Activated CD8-positive, alpha-beta memory T cell treated with anti-CD3 and anti-CD28 coated beads for 24 hours (primary cell): ENCODE measurements at regions not wholly inside any gene's neighbourhood (a gene's known extent, or its start where the extent isn't known, plus 50 kb on each side); places are given as distances from the start of the nearest gene placed in this dataset.
A peak's percentile ranks its signal among the peaks of the same experiment; 100 is the strongest.

Experiments
- DNase-seq: peaks from one replicate; pipeline ENCODE4 v3.0.0-alpha.2; 2020

DNA sequence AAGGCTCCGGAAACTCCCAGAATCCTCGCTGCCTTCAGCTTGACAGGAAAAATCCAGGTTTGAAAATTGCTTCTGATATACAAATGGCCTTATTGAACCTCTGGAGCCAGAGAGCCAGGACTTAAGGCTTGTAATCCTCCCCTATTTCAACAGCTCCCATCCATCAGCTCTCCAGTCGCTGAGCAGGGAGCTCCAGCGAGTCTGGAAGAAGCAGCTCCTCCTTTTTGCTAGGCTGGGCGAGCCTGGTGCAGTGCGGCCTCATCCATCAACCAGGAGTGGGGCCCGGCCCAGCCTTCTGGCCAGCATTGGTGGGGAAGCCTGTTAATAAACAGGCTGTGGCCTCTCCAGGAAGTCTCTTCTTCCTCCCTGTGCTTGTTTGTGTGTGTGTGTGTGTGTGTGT, 424.4 kb downstream of the TCERG1L start:
- no peak for DNase-seq

GRCh38 chr10:130888493-130888892, 423.0 kb downstream of the TCERG1L start:
- DNase-seq = no peak

GRCh38 chr10:130889240-130889639, 422.3 kb downstream of the TCERG1L start:
- no peak for DNase-seq

DNA sequence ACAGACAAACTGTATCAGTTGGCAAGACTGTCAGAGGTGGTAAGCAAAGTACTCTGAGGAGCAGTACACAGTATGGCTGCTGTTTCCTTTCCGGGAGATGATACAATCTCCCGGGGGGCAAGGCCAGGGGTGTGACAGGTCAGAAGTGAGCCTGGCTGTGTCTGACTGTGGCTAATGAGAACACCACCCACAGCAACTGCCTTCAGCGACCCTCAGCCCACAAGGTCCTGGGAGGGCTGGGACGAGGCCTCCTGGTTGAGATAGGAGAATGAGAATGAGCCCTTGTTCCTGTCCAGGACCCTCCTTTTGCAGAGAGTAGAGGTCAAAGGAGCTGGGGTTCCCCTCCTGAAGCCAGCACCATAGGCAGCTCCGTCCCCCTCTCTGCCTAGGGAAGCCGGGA, 421.7 kb downstream of the TCERG1L start:
- DNase-seq = no peak

GRCh38 chr10:130891066-130891465, 420.5 kb downstream of the TCERG1L start:
- no peak for DNase-seq

GRCh38 chr10:130894471-130894870, 417.1 kb downstream of the TCERG1L start:
- DNase-seq = no peak

DNA sequence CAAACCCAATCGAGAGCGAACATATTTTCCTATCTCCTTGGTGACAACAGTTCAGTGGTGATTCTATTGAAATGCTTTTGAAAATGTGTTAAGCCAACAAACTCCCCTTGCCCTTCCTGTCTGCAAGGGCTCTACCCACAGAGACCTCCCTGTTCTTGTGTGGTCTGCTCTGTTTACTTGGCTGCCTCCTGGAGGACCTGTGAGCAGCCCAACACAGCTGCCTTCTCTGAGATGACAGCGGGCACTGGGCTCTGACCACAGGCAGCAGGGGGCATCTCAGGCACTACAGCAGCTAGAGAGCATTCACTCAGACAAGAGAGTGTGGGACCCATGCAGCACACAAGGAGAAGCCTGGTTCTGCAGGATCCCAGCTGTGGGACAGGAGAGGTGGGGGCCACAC, 416.4 kb downstream of the TCERG1L start:
- no peak for DNase-seq

GRCh38 chr10:130897815-130898214, 413.7 kb downstream of the TCERG1L start:
- no peak for DNase-seq

DNA sequence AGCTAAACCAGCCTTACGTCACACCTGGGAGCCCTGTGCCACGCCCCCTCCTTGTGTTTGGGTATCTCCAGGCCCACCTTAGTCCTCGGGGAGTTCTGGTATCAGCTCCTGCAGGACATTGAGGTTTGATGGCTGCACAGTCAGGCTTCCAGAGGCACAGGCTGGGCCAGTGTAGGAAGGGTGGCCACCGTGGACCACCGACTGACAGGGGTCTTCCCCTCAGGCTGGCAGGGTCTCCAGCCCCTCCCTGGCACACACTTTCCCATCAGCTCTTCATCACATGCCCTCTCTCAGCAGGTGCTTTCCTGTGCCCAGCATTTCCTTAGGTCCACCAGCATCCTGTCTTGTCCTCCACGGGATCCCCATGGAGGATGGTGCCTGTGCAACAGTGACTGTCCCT, 413.1 kb downstream of the TCERG1L start:
- no peak for DNase-seq

DNA sequence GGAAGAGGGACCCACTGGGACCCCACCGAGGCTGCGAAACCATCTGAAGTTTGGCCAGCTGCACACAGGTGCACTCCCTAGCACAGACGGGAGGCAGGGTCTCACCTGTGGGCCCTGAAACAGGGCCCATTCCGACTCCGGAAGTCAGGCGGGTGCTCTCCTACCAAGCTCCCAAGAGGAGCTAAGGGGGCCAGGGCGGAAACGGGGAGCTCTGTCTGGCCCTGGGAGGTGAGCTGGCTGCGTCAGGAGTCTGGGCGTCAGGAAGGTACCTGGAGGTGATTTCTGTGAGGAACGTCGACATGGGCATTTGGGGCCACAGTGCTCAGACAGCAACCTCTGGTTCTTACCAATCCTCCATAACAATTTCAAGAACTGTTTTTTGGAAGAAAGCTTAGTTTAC, 411.7 kb downstream of the TCERG1L start:
- no peak for DNase-seq

DNA sequence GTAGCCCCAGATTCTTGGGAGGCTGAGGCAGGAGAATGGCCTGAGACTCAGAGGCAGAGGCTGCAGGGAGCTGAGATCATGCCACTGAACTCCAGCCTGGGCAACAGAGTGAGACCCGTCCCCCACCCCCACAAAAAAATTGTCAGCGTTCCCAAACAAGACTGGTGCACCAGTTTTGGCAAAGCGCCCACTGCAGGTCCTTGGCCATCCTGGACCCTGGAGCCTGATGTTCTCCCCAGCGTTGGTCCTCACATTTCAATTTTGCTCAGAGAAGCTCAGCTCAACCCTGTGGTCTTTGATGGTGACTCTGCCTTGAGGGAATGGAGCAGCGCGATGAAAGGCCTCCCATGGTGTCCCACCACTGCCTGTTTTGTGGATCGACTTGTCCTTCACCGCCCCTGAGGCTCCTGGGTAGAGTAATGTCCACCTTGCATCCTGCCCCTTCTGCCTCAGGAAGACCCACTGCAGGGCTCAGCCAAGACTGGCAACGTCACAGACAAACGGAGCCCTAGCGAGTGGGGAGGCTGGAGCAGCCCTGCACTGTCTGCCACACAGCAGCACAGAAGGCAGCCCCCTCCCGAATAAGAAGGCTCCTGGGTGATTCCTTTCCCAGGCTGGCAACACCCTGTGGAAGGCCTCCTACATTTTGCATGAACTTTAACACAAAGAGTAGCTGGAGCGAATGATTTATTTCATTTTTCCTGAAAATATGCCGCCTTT, 410.9 kb downstream of the TCERG1L start:
- no peak for DNase-seq

GRCh38 chr10:130901311-130902165, 410.0 kb downstream of the TCERG1L start:
- no peak for DNase-seq

GRCh38 chr10:130902471-130902870, 409.1 kb downstream of the TCERG1L start:
- DNase-seq = no peak

- no peak for DNase-seq
Measured at GRCh38 chr10:130902929-130903328, 408.6 kb downstream of the TCERG1L start.

- no peak for DNase-seq
Measured at GRCh38 chr10:130904676-130905075, 406.8 kb downstream of the TCERG1L start.

DNA sequence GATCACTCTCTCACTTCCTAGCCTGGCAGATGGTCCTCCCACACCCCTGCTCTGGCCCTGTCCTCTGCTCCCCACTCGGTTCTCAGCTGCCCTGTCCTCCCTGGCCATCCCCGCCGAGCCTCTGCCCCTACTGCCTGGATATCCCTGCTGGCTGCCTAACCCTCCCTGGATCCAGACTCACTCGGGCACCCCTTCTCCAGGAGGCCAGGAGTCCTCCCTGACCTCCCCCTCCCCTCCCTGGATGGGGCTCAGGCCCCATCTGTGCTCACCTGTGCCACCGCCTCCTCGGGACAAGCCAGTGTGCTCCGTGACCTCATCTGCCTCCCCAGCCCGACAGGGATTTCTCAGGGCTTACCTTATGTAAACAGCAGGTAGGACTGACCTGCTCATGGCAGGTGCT, 406.1 kb downstream of the TCERG1L start:
- DNase-seq = no peak

- DNase-seq = no peak
Measured at GRCh38 chr10:130905921-130906320, 405.6 kb downstream of the TCERG1L start.

GRCh38 chr10:130910848-130911247, 400.7 kb downstream of the TCERG1L start:
- no peak for DNase-seq

GRCh38 chr10:130913844-130914243, 397.7 kb downstream of the TCERG1L start:
- DNase-seq = no peak

GRCh38 chr10:130914367-130914766, 397.2 kb downstream of the TCERG1L start:
- DNase-seq = no peak

GRCh38 chr10:130915065-130915464, 396.5 kb downstream of the TCERG1L start:
- no peak for DNase-seq

- peak; percentile 35 for DNase-seq
Measured at GRCh38 chr10:130921461-130921860, 390.1 kb downstream of the TCERG1L start.

DNA sequence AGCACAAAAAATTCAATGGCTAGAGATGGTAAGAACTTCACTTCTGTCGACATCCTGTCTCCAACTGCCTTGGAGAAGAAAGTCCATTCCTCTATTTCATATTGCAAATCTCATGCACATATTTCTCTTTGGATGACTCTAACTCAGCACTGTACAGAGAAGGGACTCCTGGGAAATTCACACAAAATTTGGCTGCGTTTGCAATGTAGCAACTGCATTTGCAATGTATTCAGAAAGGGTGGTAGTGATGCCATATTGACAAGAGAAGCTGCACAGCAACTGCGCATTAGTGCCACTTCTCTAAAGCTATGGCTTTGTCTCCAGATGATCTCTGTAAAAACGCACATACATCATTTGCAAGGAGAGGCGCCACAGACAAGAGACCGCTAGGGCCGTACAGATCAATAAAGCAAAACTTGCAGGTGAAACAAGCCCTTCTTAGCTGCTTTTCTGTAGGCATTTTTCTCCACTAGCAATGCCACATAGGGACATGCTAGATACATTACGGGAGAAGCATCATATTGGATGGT, 389.5 kb downstream of the TCERG1L start:
- no peak for DNase-seq

- DNase-seq = peak; percentile 4
Measured at GRCh38 chr10:130923596-130923995, 387.9 kb downstream of the TCERG1L start.
